ENCODE measurements at regions not wholly inside any gene's neighbourhood (a gene's known extent, or its start where the extent isn't known, plus 50 kb on each side); places are given as distances from the start of the nearest gene placed in this dataset.
"Not testable (repeated sequence)": the region's sequence is repeated elsewhere in the genome, so short reads cannot be mapped to it uniquely, and the experiment has no call there.

DNA sequence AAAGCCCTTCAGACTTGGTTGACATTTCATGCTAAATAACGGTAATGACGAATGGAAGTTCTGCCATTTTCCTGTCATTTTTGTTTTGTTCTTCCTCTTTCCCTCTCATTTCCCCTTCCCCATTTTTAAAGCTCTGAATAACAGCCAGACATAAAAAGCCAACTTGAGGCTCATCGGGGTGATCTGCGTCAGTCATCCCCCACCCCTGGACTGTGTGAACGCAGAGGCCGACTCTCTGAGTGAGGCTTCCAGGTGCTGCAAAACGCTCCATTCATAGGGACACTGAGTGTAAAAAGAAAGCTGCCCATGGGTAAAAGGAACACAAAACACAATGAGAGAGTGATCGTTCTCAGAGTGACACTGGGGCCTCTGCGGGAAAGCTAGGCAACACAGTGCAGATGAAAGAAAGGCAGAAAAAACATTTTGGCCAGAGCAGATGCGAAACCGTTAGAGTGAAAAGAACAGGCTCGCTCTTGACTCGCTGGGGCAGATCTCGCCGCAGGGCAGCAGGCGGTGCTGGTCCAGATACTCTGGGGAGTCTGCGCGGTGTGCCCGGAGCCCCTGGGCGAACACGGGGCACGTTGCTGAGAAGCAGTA lies 684.8 kb downstream of the QKI start:
- no peak for DNase-seq

DNA sequence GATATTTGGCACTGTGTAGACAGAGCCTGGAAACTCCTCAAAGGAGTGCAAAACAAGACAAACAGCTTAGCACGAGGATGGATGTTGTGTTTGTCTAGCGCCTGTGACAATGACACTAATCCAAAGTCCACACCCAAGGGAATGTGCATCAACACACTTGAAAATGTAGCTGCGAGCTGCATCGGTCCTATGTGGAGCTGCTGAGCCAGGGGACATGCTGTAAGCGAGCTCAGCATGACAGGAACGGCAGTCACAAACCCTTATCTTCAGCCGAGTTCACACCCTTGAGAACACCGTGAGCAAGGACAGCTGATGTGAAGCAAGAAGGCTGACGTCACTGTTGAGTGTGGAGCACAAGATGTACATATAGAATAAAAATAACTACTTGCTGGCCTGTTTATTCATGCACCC lies 684.3 kb downstream of the QKI start:
- DNase-seq = no peak

DNA sequence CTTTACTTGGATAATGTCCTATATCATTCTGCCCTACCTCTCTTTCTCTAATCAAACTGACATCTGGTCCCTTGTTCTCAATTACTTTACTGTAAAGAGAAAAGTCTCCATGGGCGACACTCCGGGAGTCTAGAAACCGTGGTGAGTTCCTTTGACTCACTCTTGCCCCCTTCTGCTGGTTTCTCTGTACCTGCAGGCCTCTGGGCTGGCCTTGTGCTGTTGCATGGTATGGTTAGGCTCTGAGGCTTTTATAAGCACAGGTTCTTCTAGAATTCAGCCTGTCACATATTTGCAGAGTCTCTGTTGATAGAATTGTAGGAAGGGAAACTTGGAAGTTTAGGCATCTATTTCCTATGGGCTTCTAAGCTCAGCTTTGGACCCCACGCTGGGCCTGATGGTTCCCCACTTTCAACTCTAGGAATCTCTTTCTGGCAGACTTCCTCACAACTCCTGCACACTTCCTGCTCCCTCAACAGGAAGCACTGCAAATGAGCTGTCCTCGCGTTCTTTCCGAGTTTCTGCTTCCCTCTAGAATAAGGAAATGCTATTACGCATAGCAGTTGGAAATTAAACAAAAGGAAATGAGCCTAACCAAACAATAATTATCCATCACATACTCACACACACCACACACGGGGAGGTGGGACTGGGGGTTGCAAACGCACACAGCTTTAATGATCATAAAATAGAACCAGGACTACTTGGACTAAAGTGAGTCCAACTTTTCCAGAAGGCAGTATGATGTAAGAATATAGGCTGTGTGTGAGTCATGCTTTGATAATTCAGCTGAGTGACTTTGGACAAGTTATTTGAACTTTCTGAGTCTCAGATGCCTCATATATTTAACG lies 683.3 kb downstream of the QKI start:
- no peak for DNase-seq

DNA sequence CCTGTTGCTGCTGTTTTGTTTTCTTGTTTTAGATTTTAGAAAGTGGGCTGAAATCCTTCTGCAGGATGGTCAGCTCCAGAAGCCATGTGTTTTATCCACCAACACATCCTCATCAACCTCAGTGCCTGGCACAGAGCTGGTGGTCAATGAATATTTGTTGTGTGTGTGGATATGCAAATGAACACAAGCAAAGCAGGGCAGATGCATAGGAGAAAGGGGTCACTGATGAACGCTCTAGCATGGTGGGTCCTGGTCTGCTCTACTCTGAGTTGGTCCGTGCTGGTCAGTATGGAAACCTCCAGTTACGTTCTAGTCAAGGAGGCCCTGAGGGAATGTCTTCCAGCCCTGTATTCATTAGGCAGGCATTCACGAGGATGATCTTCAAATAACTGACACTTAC lies 682.5 kb downstream of the QKI start:
- no peak for DNase-seq

DNA sequence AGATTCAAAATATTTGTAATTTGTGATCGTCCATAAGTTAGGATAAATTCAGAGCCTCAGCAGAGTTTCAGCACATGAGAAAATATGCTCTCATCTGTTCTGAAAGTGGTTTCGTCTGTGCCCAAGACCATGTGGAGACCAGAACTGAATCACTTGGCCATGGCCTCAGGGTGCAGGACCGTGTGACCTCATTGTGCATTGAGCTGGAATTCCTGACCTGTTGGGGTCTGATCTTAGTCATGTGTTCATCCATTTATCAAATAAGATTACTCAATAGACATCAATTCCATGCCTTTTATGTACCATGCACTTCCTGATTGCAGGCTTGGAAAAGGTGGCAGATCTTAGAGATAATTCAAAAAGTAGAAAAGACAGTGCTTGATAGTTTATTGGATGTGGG lies 680.5 kb downstream of the QKI start:
- no peak for DNase-seq

DNA sequence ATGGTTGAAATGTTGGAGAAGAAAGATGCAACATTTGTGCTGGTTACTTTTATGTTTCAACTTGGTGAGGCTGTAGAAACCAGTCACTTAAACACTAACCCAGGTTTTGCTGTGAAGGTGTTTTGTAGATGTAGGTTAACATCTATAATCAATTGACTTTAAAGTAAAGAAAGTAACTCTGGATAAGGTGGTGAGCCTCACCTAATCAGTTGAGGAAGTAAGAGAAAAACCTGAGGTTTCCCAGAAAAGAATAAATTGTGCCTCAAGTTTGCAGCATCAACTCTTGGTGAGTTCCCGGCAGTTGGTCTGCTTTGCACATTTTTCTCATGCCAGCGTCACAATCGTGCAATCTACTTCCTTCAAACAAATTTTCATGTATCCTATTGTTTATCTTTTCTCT lies 673.4 kb downstream of the QKI start:
- no peak for DNase-seq

DNA sequence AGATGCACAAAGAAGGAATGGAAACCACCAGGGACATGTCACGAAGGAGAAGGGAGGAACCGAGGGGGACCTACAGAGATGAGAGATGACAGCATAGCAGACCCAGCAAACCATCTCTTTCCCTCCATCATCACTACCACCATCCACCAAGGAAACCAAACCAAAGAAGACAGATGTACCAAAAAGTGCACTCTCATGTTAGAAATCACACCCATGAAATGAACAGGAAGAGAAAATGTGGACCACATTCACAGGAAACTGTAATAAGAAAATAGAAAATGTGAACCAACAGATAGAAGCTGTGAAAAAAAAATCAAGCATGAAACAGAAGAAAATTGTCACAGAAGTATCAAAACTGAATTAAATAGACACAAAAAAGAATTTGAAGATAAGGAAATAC lies 672.7 kb downstream of the QKI start:
- DNase-seq = no peak

DNA sequence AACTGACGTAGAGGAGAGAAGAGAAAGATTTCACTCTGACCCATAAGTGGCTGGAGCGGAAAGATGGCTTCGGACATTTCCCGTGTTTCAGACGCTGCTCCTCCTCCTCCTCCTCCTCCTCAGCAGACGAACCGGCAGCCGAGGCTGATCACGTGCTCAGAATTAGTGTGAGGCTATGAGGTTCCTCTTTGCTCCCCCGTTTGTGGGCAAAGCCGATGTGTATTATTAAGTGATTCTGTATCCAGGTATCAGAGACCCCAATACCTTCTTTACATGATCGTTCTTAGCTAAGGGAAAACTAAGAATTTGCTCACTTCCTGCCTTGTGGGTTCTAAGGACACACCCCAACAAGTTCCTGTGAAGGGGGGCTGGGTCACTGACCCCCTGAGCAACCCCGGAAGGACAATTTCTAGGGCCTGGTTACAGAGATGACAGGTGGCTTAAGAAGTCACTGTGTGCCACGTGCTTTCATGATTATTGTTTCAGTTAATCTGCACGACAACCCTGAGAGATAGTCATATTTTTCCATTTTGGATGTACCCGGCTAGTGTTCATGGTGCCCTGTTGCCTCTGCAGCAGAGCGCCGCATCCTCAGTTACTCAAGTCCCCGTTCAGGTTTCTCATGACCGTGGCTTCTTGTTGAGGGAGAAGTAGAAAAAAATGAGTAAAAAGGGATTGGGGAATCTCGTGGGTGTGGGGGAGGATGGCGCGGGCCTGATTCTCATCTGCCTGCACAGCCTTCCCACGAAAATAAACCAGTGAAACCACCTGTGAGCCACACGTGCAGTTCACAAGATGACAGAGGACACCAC lies 671.8 kb downstream of the QKI start:
- no peak for DNase-seq

DNA sequence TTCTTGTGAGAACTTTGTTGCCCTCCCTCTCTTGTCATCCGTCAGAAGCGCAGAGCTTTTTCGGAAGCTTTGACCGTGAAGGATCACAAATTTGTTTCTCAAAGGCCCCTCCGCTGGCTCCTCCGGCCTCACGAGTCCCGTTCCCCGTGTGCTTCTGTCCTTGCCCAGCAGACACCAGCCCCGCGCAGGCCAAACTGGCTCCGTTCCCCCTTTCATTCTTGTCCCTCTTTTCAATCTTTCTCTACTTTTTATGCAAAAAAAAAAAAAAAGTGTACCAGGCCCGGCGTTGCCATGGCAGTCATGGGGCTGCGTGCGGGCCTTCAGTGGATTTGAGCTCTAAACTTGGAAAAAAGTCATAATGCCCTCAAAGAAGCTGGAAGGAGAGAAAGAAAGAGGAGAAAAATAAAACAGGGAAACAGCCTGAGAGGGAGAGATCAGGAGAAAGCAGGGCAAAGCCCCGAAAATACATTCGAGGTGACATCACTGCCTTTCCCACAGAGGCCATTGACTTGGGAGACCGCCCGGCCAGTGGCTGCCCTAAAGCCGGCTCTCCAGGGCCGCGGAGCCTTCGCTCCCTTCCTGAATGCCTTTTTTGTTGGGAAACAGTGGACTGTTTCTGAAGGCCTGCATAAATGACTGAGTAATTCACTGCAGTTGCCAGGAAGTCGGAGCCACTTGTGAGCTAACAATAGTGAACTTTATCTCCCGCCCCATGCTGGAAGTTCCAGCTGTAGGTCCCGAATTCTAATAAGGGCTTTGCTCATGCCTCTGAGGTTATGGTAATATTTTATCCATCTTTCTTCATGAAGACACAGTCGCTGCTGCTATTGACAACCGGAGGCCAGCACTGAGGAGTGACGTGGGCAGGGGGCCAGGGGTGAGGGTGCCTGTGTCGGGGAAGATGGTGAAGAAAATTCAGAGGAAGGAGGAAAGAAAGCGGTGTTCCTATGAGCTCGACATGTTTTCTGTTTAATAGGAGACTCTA lies 670.9 kb downstream of the QKI start:
- no peak for DNase-seq

DNA sequence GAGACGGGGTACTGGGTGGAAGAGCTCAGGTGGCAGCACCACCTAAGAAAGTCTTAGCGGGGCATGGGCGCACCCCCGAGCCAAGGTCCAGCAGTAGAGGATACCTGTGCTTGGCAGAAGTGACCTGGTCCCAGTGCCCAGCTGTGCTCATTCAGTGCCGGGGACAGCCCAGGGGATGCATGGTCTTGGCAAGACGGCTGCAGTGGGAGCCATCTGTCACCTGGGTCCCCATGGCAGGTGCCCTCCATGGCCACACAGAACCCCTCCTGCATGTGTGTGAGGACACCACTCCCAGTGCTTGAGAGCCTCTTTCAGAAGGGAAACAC lies 664.7 kb downstream of the QKI start:
- no peak for DNase-seq

DNA sequence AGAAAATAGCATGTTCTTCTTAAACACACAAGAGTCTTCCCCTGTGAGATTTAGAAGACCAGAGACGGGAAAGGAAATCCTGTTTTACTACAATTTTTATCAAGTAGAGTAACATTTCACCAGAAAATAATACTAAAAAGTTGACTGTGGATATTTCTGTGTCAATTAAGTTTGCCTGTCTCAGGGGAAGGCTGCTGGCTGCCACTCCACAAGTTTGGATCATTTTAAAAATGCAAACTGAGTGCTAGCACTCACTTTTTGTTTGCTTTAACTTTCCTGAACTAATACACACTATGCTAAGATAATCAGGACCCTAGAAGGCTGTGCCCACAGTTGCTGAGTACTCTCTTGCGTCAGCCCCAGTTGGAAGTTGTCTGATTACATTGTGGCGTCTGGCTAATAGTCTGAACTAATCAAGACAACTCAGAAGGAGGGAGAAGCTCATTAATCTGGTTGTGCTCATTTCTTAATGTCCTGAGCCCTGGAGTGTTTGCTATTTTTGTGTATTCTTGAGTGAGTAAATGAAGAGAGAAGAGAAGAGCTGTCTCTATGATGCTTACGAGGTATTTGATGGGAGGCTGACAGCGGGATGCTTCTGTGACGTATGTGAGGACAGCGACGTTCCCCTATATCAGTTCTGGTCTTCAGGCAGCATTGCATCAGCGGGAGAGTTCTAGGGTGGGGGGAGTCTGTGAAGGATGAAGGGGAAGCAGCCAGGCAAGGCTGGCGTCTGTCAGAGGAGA lies 664.2 kb downstream of the QKI start:
- DNase-seq = no peak

DNA sequence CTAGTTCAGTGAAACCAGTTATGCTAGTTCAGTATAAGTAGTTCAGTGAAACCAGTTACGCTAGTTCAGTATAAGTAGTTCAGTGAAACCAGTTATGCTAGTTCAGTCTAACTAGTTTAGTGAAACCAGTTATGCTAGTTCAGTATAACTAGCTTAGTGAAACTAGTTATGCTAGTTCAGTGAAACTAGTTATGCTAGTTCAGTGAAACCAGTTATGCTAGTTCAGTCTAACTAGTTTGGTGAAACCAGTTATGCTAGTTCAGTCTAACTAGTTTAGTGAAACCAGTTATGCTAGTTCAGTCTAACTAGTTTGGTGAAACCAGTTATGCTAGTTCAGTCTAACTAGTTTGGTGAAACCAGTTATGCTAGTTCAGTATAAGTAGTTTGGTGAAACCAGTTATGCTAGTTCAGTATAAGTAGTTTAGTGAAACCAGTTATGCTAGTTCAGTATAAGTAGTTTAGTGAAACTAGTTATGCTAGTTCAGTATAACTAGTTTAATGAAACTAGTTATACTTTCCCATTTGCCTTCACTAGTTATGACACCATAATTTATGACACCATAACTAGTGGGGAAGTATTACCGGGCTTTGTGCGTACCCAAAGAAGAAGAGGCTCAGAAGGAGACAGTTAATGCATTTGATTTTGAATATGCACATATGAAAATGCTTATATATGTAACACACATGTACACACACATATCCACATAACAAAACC lies 662.5 kb downstream of the QKI start:
- DNase-seq = not testable (repeated sequence)

DNA sequence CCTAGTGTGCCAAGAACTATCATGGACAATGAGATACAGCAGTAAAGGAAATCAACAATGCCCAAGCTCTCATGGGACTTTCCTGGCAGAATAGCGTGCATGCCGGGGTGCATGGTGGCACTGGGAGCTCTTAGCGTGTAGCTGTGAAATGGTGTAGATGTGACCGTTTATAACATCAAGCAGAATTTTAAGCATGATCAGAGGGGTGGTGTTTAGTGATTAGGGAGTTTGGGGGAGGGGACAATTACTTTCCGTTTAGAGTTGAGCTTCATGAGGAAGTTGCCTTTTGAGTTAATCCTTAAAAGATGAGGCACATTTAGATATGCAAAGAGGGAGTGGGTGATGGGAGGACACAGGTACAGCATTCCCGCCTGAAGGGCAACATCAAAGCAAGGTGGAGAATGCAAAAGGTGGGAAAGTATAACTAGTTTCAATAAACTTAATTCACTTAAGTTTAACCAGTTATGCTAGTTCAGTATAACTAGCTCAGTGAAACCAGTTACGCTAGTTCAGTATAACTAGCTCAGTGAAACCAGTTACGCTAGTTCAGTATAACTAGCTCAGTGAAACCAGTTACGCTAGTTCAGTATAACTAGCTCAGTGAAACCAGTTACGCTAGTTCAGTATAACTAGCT lies 661.6 kb downstream of the QKI start:
- no peak for DNase-seq

DNA sequence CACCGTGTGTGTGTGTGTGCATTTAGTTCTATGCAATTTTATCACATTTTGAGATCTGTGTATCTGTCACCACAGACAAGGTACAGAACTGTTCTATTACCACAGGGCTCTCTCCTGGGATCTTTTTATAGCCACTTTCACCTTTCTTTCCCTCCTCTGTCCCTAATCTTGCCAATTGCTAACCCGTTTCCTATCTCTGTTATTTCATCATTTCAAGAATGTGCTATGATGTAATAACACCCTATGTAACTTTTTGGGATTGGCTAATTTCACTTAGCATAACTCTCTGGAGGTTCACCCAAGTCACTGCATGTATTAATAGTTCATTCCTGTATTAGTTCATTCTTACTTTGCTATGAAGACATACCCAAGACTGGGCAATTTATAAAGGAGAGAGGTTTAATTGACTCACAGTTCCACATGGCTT lies 657.7 kb downstream of the QKI start:
- no peak for DNase-seq

DNA sequence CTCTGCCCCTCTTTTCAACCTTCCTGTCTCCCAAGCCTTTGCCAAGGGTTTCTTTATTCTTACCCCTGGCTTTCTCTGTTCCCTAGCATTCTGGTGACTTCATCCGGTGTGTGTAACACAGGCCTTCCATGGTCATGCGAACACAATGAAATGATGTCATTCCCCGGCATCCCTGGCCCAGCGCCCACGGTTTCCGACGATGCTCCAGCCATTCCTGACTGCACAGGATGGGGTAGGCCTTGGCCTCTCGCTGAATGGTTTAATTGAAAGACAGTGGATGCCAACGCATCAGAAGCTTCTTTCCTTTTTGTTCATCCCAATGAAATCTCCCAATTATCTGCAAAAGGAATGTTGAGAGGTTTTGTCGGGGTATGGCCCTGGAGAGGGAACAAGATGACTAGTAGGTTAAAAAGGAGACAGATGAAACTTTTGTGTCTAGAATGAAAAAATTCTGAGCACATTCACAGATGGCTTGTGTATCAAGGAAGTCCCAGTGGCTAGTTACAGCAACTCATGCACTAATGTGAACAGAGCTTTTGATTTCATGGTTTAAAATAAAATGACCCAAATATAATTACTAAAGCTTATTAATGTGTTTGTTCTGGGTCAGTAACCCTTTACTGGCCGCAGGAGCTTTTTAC lies 655.0 kb downstream of the QKI start:
- DNase-seq = no peak

DNA sequence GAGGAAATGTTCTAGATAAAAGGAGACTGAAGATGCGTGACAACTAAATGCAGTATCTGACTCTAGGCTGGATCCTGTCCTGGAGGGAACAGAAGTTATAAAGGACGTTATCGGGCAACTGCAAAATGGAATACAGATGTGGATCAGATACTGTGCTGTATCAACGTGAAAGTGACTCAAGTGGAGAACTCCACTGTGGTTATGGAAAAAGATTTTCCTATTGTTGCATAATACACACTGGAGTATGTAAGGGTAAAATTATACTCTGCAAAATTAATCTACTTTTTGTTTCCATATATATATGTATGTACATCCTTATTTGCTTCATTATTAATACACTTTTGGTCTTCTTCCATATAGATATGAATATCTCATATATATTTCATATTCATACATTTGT lies 654.0 kb downstream of the QKI start:
- no peak for DNase-seq

DNA sequence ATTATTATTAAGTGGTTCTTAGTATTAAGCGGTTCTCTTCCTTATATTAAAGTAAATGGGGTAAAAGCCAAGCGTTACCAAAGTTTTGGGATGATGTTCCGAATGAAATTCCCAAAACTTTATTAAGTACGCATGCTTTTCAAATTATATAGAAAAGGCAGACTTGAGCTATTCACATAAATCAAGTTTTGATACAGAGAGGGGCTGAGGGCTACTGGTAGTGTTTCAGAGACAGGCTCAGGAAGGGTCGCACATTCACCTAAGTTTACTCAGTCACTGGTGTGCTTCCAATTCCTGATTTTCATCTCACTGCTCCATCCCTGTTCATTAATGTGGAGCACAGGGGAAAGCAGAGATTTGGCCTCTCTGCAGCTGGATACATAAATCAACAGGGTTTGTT lies 652.2 kb downstream of the QKI start:
- no peak for DNase-seq

DNA sequence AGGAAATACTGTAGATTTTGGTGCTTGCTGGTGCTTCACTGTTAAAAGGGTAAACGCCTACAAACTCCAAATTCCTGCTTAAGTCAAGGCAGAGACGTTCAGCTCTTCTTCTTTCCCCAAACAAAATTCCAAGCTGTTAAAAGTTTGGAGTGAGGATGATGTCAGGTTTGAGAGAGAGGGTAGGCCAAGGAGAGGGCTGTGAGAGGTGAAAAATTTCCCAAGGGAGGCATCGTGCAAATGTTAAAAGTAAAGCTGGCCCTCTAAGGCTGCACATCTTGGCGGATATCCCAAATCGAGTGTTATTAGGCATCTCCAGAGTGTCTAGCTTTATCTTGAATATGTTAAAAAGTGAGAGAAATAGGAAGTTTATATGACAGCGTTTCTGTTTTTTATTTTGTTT lies 651.8 kb downstream of the QKI start:
- no peak for DNase-seq

DNA sequence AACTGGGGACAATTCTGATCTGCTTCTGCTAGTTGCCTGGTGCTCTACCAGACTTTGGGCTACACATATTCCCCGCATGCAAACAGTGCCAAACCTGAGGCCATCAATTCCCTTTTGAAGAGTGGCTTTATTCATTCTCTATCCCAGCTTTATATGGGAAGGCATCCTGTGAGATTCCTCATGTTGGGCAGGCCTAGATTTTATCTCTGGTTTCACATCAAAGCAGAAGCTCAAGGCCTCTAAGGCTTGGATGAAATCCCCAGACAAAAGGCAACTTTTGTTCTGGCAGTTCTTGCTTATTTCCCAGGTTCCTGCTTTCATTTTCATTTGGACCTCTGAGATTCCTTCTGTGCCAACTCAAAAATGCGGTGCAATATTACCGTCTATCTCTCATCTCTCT lies 648.8 kb downstream of the QKI start:
- DNase-seq = no peak

DNA sequence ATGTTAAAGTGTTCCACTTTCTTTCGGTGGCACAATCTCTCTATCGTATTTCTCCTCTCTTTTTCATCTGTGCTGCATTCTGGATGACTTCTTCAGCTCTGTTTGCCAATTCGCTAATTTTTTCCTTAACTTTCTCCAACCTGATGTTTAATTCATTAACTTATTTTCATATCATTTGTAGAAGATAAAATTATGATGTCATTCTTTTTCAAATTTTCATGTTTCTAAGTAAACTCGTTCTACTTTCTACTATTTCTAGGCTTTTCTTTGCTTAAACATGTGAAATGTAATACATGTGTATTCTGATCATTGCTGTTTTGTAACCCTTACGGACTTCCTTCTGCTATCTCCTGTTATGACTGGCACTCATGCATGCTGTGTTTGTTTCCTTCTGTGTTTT lies 648.4 kb downstream of the QKI start:
- DNase-seq = no peak
